ENCODE measurements at regions not wholly inside any gene's neighbourhood (a gene's known extent, or its start where the extent isn't known, plus 50 kb on each side); places are given as distances from the start of the nearest gene placed in this dataset.

- TF ChIP-seq CTCF (IDR thresholded peaks at IDR 0.05) = no peak
- ATAC-seq (ENCODE audit: insufficient number of reproducible peaks, low FRiP score, low read depth) (no peak), DNase-seq (ENCODE audit: low spot score) (no peak)
- Histone ChIP-seq H3K4me1 (ENCODE audit: control insufficient read depth in 1 of 2, low read depth in 2 of 2) (peaks cover 0 to 17% of the 10 kb centered on the region in 2 donors), H3K27me3 (replicated peaks; ENCODE audit: insufficient read depth) (no peaks in the 10 kb centered on the region), H3K9me3 (no peaks in the 10 kb centered on the region), H3K36me3 (no peaks in the 10 kb centered on the region), H3K27ac (no peak overlapping the region), H3K4me3 (no peak overlapping the region)
Measured at GRCh38 chr7:115087437-115087836, 165.5 kb downstream of the MDFIC start.

- H3K9me3 ChIP-seq = no peaks in the 10 kb centered on the region
- H3K4me1 ChIP-seq (ENCODE audit: control insufficient read depth in 1 of 2, low read depth in 2 of 2) = peaks cover 0 to 17% of the 10 kb centered on the region in 2 donors
- no peak overlapping the region for H3K27ac ChIP-seq
- H3K36me3 ChIP-seq = no peaks in the 10 kb centered on the region
- H3K27me3 ChIP-seq (replicated peaks; ENCODE audit: insufficient read depth) = no peaks in the 10 kb centered on the region
- ATAC-seq (ENCODE audit: insufficient number of reproducible peaks, low FRiP score, low read depth) (no peak), DNase-seq (ENCODE audit: low spot score) (no peak)
- no peak for TF ChIP-seq CTCF (IDR thresholded peaks at IDR 0.05)
- no peak overlapping the region for H3K4me3 ChIP-seq
Measured at GRCh38 chr7:115086146-115086841, 164.4 kb downstream of the MDFIC start.

GRCh38 chr7:115085421-115085820, 163.5 kb downstream of the MDFIC start:
- no peak overlapping the region for H3K27ac ChIP-seq
- DNase-seq (ENCODE audit: low spot score) (no peak), ATAC-seq (ENCODE audit: insufficient number of reproducible peaks, low FRiP score, low read depth) (no peak)
- no peaks in the 10 kb centered on the region for H3K27me3 ChIP-seq (replicated peaks; ENCODE audit: insufficient read depth)
- peaks cover 0 to 17% of the 10 kb centered on the region in 2 donors for H3K4me1 ChIP-seq (ENCODE audit: control insufficient read depth in 1 of 2, low read depth in 2 of 2)
- H3K4me3 ChIP-seq = no peak overlapping the region
- no peaks in the 10 kb centered on the region for H3K36me3 ChIP-seq
- H3K9me3 ChIP-seq = no peaks in the 10 kb centered on the region
- no peak for TF ChIP-seq CTCF (IDR thresholded peaks at IDR 0.05)

GRCh38 chr7:115083935-115084334, 162.0 kb downstream of the MDFIC start:
- no peak overlapping the region for H3K4me3 ChIP-seq
- DNase-seq (ENCODE audit: low spot score) = no peak
- ATAC-seq (ENCODE audit: insufficient number of reproducible peaks, low FRiP score, low read depth) = no peak
- H3K36me3 ChIP-seq = no peaks in the 10 kb centered on the region
- H3K27me3 ChIP-seq (replicated peaks; ENCODE audit: insufficient read depth) = no peaks in the 10 kb centered on the region
- H3K27ac ChIP-seq = no peak overlapping the region
- no peak for TF ChIP-seq CTCF (IDR thresholded peaks at IDR 0.05)
- peaks cover 0 to 17% of the 10 kb centered on the region in 2 donors for H3K4me1 ChIP-seq (ENCODE audit: control insufficient read depth in 1 of 2, low read depth in 2 of 2)
- H3K9me3 ChIP-seq = no peaks in the 10 kb centered on the region

GRCh38 chr7:115081772-115082171, 159.9 kb downstream of the MDFIC start:
- H3K36me3 ChIP-seq = no peaks in the 10 kb centered on the region
- H3K4me1 ChIP-seq (ENCODE audit: control insufficient read depth in 1 of 2, low read depth in 2 of 2) = no peaks in the 10 kb centered on the region
- no peak for DNase-seq (ENCODE audit: low spot score)
- no peak for TF ChIP-seq CTCF (IDR thresholded peaks at IDR 0.05)
- H3K4me3 ChIP-seq = no peak overlapping the region
- H3K27me3 ChIP-seq (replicated peaks; ENCODE audit: insufficient read depth) = no peaks in the 10 kb centered on the region
- no peak overlapping the region for H3K27ac ChIP-seq
- no peak for ATAC-seq (ENCODE audit: insufficient number of reproducible peaks, low FRiP score, low read depth)
- no peaks in the 10 kb centered on the region for H3K9me3 ChIP-seq

Measured in thoracic aorta (tissue), 2 donors.